IPS-18c (cell line): ENCODE measurements at regions not wholly inside any gene's neighbourhood (a gene's known extent, or its start where the extent isn't known, plus 50 kb on each side); places are given as distances from the start of the nearest gene placed in this dataset.
"Not testable (repeated sequence)": the region's sequence is repeated elsewhere in the genome, so short reads cannot be mapped to it uniquely, and the experiment has no call there.

ENCODE experiments used
- H3K4me3 ChIP-seq: 2 replicates; pipeline ENCODE4 v1.7.0; 2013; ENCODE audit warnings: low read depth, mild to moderate bottlenecking, low read length, moderate library complexity; ENCODE audit not compliant: insufficient read depth
- H3K9me3 ChIP-seq: one replicate; pipeline ENCODE4 v1.6.1; 2013; ENCODE audit warnings: mild to moderate bottlenecking, low read length, moderate library complexity; ENCODE audit not compliant: control insufficient read depth, insufficient read depth

- not testable (repeated sequence) for H3K4me3 ChIP-seq, H3K9me3 ChIP-seq
Observed at GRCh38 chr9:22508354-22508753, 61.7 kb downstream of the DMRTA1 start.

- H3K4me3 ChIP-seq = no peak overlapping the region
- peaks cover 3% of the 10 kb centered on the region for H3K9me3 ChIP-seq
Observed at GRCh38 chr9:22508790-22509189, 62.2 kb downstream of the DMRTA1 start.

GRCh38 chr9:22512495-22512894 lies 65.9 kb downstream of the DMRTA1 start:
- peaks cover 3% of the 10 kb centered on the region for H3K9me3 ChIP-seq
- no peak overlapping the region for H3K4me3 ChIP-seq

GRCh38 chr9:22514871-22515270 lies 68.2 kb downstream of the DMRTA1 start:
- Histone ChIP-seq H3K9me3 (no peaks in the 10 kb centered on the region), H3K4me3 (no peak overlapping the region)

- Histone ChIP-seq H3K4me3 (no peak overlapping the region), H3K9me3 (no peaks in the 10 kb centered on the region)
Observed at GRCh38 chr9:22522206-22522740, 75.6 kb downstream of the DMRTA1 start.

- no peaks in the 10 kb centered on the region for H3K9me3 ChIP-seq
- H3K4me3 ChIP-seq = no peak overlapping the region
Observed at GRCh38 chr9:22528485-22528884, 81.9 kb downstream of the DMRTA1 start.

- H3K9me3 ChIP-seq = no peaks in the 10 kb centered on the region
- H3K4me3 ChIP-seq = no peak overlapping the region
Observed at GRCh38 chr9:22529426-22530199, 83.0 kb downstream of the DMRTA1 start.

- Histone ChIP-seq H3K9me3 (no peaks in the 10 kb centered on the region), H3K4me3 (no peak overlapping the region)
Observed at GRCh38 chr9:22535780-22536179, 89.2 kb downstream of the DMRTA1 start.

GRCh38 chr9:22537721-22538120 lies 91.1 kb downstream of the DMRTA1 start:
- Histone ChIP-seq H3K9me3 (no peaks in the 10 kb centered on the region), H3K4me3 (no peak overlapping the region)

GRCh38 chr9:22548625-22549024 lies 102.0 kb downstream of the DMRTA1 start:
- no peak overlapping the region for H3K4me3 ChIP-seq
- no peaks in the 10 kb centered on the region for H3K9me3 ChIP-seq

GRCh38 chr9:22574740-22575139 lies 128.1 kb downstream of the DMRTA1 start:
- Histone ChIP-seq H3K4me3 (no peak overlapping the region), H3K9me3 (peaks cover 3% of the 10 kb centered on the region)

GRCh38 chr9:22580788-22581187 lies 134.2 kb downstream of the DMRTA1 start:
- Histone ChIP-seq H3K4me3 (no peak overlapping the region), H3K9me3 (no peaks in the 10 kb centered on the region)

- no peaks in the 10 kb centered on the region for H3K9me3 ChIP-seq
- no peak overlapping the region for H3K4me3 ChIP-seq
Observed at GRCh38 chr9:22582221-22582620, 135.6 kb downstream of the DMRTA1 start.

- no peaks in the 10 kb centered on the region for H3K9me3 ChIP-seq
- H3K4me3 ChIP-seq = no peak overlapping the region
Observed at GRCh38 chr9:22588918-22589317, 142.3 kb downstream of the DMRTA1 start.

- H3K4me3 ChIP-seq = no peak overlapping the region
- H3K9me3 ChIP-seq = no peaks in the 10 kb centered on the region
Observed at GRCh38 chr9:22590336-22591033, 143.9 kb downstream of the DMRTA1 start.

GRCh38 chr9:22595805-22596204 lies 149.2 kb downstream of the DMRTA1 start:
- no peaks in the 10 kb centered on the region for H3K9me3 ChIP-seq
- H3K4me3 ChIP-seq = no peak overlapping the region

- H3K9me3 ChIP-seq = no peaks in the 10 kb centered on the region
- no peak overlapping the region for H3K4me3 ChIP-seq
Observed at GRCh38 chr9:22617156-22617555, 170.5 kb downstream of the DMRTA1 start.

GRCh38 chr9:22622815-22623214 lies 176.2 kb downstream of the DMRTA1 start:
- H3K9me3 ChIP-seq = no peaks in the 10 kb centered on the region
- no peak overlapping the region for H3K4me3 ChIP-seq
